ENCODE measurements at regions not wholly inside any gene's neighbourhood (a gene's known extent, or its start where the extent isn't known, plus 50 kb on each side); places are given as distances from the start of the nearest gene placed in this dataset.

GRCh38 chrX:45584717-45585116, 384.0 kb upstream of the DIPK2B start:
- intact Hi-C loops (cut with DNase I) = no loop called here
- no peak overlapping the region for H3K27ac ChIP-seq
- no peak for TF ChIP-seq POLR2A (IDR thresholded peaks at IDR 0.05)
- TF ChIP-seq CTCF (IDR thresholded peaks at IDR 0.05) = no peak
- ATAC-seq (no peak), DNase-seq (no peak)
- no peaks in the 10 kb centered on the region for H3K36me3 ChIP-seq
- no peak overlapping the region for H3K4me3 ChIP-seq
- no peaks in the 10 kb centered on the region for H3K27me3 ChIP-seq
- no peaks in the 10 kb centered on the region for H3K4me1 ChIP-seq
- WGBS (ENCODE audit: insufficient coverage, low coverage, low lambda C conversion rate, missing lambda C conversion rate) = 25% methylated on average over 2 of the region's 2 CpGs
- peaks cover 0 to 6% (median 0%) of the 10 kb centered on the region in 4 donors for H3K9me3 ChIP-seq

GRCh38 chrX:45577361-45577760, 376.7 kb upstream of the DIPK2B start:
- TF ChIP-seq POLR2A (IDR thresholded peaks at IDR 0.05) (no peak), CTCF (IDR thresholded peaks at IDR 0.05) (no peak)
- H3K4me3 ChIP-seq = no peak overlapping the region
- WGBS (ENCODE audit: insufficient coverage, low coverage, low lambda C conversion rate, missing lambda C conversion rate) = no CpG with 5 or more reads among the region's 1 CpG
- H3K4me1 ChIP-seq = no peaks in the 10 kb centered on the region
- DNase-seq (no peak), ATAC-seq (peak in 1 of 4 donors; percentile 39)
- intact Hi-C loops (cut with DNase I) = no loop called here
- H3K36me3 ChIP-seq = no peaks in the 10 kb centered on the region
- no peaks in the 10 kb centered on the region for H3K27me3 ChIP-seq
- peaks cover 0 to 6% (median 0%) of the 10 kb centered on the region in 4 donors for H3K9me3 ChIP-seq
- no peak overlapping the region for H3K27ac ChIP-seq

GRCh38 chrX:45571453-45571852, 370.8 kb upstream of the DIPK2B start:
- Histone ChIP-seq H3K36me3 (no peaks in the 10 kb centered on the region), H3K27ac (no peak overlapping the region), H3K4me3 (no peak overlapping the region), H3K4me1 (no peaks in the 10 kb centered on the region), H3K27me3 (no peaks in the 10 kb centered on the region), H3K9me3 (no peaks in the 10 kb centered on the region)
- WGBS (ENCODE audit: insufficient coverage, low coverage, low lambda C conversion rate, missing lambda C conversion rate) = 58% methylated on average over 4 of the region's 4 CpGs
- TF ChIP-seq CTCF (IDR thresholded peaks at IDR 0.05) (no peak), POLR2A (IDR thresholded peaks at IDR 0.05) (no peak)
- intact Hi-C loops (cut with DNase I) = no loop called here
- no peak for DNase-seq
- ATAC-seq = no peak

- H3K4me3 ChIP-seq = no peak overlapping the region
- whole genome bisulfite sequencing (ENCODE audit: insufficient coverage, low coverage, low lambda C conversion rate, missing lambda C conversion rate) = 51% methylated on average over 2 of the region's 2 CpGs
- TF ChIP-seq POLR2A (IDR thresholded peaks at IDR 0.05) = no peak
- TF ChIP-seq CTCF (IDR thresholded peaks at IDR 0.05) = no peak
Observed at GRCh38 chrX:45566456-45566855, 365.8 kb upstream of the DIPK2B start.

GRCh38 chrX:45557387-45557786, 356.7 kb upstream of the DIPK2B start:
- Histone ChIP-seq H3K36me3 (no peaks in the 10 kb centered on the region), H3K27ac (no peak overlapping the region), H3K9me3 (no peaks in the 10 kb centered on the region), H3K27me3 (no peaks in the 10 kb centered on the region), H3K4me3 (no peak overlapping the region), H3K4me1 (no peaks in the 10 kb centered on the region)
- no peak for TF ChIP-seq POLR2A (IDR thresholded peaks at IDR 0.05)
- TF ChIP-seq CTCF (IDR thresholded peaks at IDR 0.05) = peak; percentile 19 to 30 (median 28)
- 30% methylated on average over 2 of the region's 2 CpGs for WGBS (ENCODE audit: insufficient coverage, low coverage, low lambda C conversion rate, missing lambda C conversion rate)
- intact Hi-C loops (cut with DNase I) = no loop called here
- DNase-seq (no peak), ATAC-seq (peak in 1 of 4 donors; percentile 30)

More at GRCh38 chrX:45566456-45566855, 365.8 kb upstream of the DIPK2B start:
- peaks cover 0 to 5% of the 10 kb centered on the region in 2 donors for H3K27me3 ChIP-seq
- H3K27ac ChIP-seq = no peak overlapping the region
- ATAC-seq = no peak
- H3K9me3 ChIP-seq = no peaks in the 10 kb centered on the region
- H3K4me1 ChIP-seq = no peaks in the 10 kb centered on the region
- no peak for DNase-seq
- H3K36me3 ChIP-seq = no peaks in the 10 kb centered on the region
- intact Hi-C loops (cut with DNase I) = no loop called here
